NCI-H345 treated with DMSO at 0.1 percent for 48 hours (cell line): ENCODE measurements at regions not wholly inside any gene's neighbourhood (a gene's known extent, or its start where the extent isn't known, plus 50 kb on each side); places are given as distances from the start of the nearest gene placed in this dataset.
"Not testable (repeated sequence)": the region's sequence is repeated elsewhere in the genome, so short reads cannot be mapped to it uniquely, and the experiment has no call there.

Experiments
- DNase-seq: peaks from one replicate; lab custom pipeline; 2025; ENCODE audit not compliant: unreplicated experiment; lab: John Stamatoyannopoulos, UW

GRCh38 chr10:76621886-76622620 is 1015.6 kb downstream of the KCNMA1 start:
- DNase-seq, result no peak

GRCh38 chr10:76618641-76619040 is 1019.0 kb downstream of the KCNMA1 start:
- DNase-seq, result no peak

- DNase-seq, result no peak
Observed at GRCh38 chr10:76618171-76618570, 1019.4 kb downstream of the KCNMA1 start.

- not testable (repeated sequence) for DNase-seq
Observed at GRCh38 chr10:76616666-76617065, 1020.9 kb downstream of the KCNMA1 start.

GRCh38 chr10:76615049-76615448 is 1022.6 kb downstream of the KCNMA1 start:
- DNase-seq, result no peak
